ENCODE measurements at regions not wholly inside any gene's neighbourhood (a gene's known extent, or its start where the extent isn't known, plus 50 kb on each side); places are given as distances from the start of the nearest gene placed in this dataset.

DNA sequence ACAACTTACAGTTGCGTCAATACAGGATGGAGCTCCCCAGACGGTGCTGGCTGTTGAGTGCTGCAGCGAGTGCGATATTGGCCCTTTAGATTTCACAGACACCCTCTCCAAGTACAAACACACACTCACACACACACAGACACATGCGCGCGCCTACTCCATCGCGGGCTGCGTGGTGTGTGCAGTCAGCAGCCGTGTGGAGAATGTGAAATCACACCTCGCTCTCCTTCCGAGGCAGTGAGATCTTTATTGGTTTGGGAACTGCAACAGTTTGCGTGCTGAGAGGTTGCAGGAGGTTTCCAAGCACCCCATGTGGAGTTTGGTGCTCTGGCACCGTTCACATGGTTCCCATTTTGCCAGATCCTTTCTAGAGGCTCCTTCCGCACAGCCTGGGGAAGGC lies 372.2 kb downstream of the RRAGC start:
- 80% methylated on average over 16 of the region's 16 CpGs for WGBS
- TF ChIP-seq HNF4G (IDR thresholded peaks at IDR 0.05) = no peak
- no peak for TF ChIP-seq GABPA (IDR thresholded peaks at IDR 0.05 in 1 of 2, conservative IDR thresholded peaks at IDR 0.05 in 1 of 2)
- TF ChIP-seq TAF1 (conservative IDR thresholded peaks at IDR 0.05) = no peak
- TF ChIP-seq, protein P1, sequence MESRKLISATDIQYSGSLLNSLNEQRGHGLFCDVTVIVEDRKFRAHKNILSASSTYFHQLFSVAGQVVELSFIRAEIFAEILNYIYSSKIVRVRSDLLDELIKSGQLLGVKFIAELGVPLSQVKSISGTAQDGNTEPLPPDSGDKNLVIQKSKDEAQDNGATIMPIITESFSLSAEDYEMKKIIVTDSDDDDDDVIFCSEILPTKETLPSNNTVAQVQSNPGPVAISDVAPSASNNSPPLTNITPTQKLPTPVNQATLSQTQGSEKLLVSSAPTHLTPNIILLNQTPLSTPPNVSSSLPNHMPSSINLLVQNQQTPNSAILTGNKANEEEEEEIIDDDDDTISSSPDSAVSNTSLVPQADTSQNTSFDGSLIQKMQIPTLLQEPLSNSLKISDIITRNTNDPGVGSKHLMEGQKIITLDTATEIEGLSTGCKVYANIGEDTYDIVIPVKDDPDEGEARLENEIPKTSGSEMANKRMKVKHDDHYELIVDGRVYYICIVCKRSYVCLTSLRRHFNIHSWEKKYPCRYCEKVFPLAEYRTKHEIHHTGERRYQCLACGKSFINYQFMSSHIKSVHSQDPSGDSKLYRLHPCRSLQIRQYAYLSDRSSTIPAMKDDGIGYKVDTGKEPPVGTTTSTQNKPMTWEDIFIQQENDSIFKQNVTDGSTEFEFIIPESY (IDR thresholded peaks at IDR 0.05) = no peak
- TF ChIP-seq, protein P2, sequence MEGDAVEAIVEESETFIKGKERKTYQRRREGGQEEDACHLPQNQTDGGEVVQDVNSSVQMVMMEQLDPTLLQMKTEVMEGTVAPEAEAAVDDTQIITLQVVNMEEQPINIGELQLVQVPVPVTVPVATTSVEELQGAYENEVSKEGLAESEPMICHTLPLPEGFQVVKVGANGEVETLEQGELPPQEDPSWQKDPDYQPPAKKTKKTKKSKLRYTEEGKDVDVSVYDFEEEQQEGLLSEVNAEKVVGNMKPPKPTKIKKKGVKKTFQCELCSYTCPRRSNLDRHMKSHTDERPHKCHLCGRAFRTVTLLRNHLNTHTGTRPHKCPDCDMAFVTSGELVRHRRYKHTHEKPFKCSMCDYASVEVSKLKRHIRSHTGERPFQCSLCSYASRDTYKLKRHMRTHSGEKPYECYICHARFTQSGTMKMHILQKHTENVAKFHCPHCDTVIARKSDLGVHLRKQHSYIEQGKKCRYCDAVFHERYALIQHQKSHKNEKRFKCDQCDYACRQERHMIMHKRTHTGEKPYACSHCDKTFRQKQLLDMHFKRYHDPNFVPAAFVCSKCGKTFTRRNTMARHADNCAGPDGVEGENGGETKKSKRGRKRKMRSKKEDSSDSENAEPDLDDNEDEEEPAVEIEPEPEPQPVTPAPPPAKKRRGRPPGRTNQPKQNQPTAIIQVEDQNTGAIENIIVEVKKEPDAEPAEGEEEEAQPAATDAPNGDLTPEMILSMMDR (IDR thresholded peaks at IDR 0.05; ENCODE audit: low read depth, low read length, missing input control) = no peak
- Histone ChIP-seq H3K4me3 (ENCODE audit: low read depth in 1 of 3, low read length in 3 of 3) (no peak overlapping the region), H3K4me1 (ENCODE audit: control insufficient read depth in 4 of 4, insufficient read depth in 4 of 4, low read length in 3 of 4) (no peaks in the 10 kb centered on the region), H3K36me3 (ENCODE audit: control insufficient read depth in 4 of 4, insufficient read depth in 3 of 4, low read depth in 1 of 4, low read length in 3 of 4) (no peaks in the 10 kb centered on the region), H3K9me3 (ENCODE audit: control insufficient read depth in 4 of 4, low read length in 3 of 4) (peaks cover 0 to 4% (median 0%) of the 10 kb centered on the region in 4 donors), H3K9ac (ENCODE audit: low read depth in 1 of 2, low read length in 2 of 2) (no peak overlapping the region), H3K27me3 (ENCODE audit: control insufficient read depth in 4 of 4, insufficient read depth in 4 of 4, low read length in 3 of 4) (peaks cover 0 to 3% (median 1%) of the 10 kb centered on the region in 4 donors), H3K27ac (ENCODE audit: low read depth in 1 of 2, low read length in 2 of 2) (no peak overlapping the region)
- DNase-seq (ENCODE audit: low spot score) = no peak

DNA sequence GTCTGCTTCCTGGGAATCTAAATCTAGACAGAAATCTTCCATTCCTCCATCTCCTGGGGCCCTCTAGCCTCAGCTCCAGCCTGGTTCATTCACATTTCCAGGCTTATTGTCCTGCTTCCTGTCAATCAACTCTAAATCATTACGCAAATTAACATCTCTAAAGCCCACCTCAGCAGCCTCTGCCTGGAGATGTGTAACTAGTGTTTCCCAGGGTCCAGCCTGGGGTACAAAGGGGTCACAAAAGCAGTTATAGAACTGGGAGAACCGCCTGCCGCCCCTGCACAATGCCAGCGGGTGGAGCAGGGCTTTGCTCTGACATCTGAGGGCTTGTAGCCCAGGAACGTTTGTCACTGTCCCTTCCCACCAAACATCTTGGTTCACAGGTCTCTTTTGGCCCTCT lies 373.5 kb downstream of the RRAGC start:
- peaks cover 0 to 3% (median 1%) of the 10 kb centered on the region in 4 donors for H3K27me3 ChIP-seq (ENCODE audit: control insufficient read depth in 4 of 4, insufficient read depth in 4 of 4, low read length in 3 of 4)
- DNase-seq (ENCODE audit: low spot score) = no peak
- no peak overlapping the region for H3K9ac ChIP-seq (ENCODE audit: low read depth in 1 of 2, low read length in 2 of 2)
- TF ChIP-seq, protein P2 (IDR thresholded peaks at IDR 0.05; ENCODE audit: low read depth, low read length, missing input control) = no peak
- TF ChIP-seq FOXA1 (IDR thresholded peaks at IDR 0.05) (no peak), NR2F2 (IDR thresholded peaks at IDR 0.05) (no peak), HNF4A (conservative IDR thresholded peaks at IDR 0.05) (no peak), RAD21 (IDR thresholded peaks at IDR 0.05) (no peak), EGR1 (IDR thresholded peaks at IDR 0.05; ENCODE audit: low read depth in 2 of 2) (no peak), YY1 (IDR thresholded peaks at IDR 0.05) (no peak), TAF1 (conservative IDR thresholded peaks at IDR 0.05) (no peak), HNF4G (IDR thresholded peaks at IDR 0.05) (no peak), RXRA (IDR thresholded peaks at IDR 0.05) (no peak), FOXA2 (IDR thresholded peaks at IDR 0.05) (no peak), GABPA (IDR thresholded peaks at IDR 0.05 in 1 of 2, conservative IDR thresholded peaks at IDR 0.05 in 1 of 2) (no peak), JUND (IDR thresholded peaks at IDR 0.05) (no peak), SP1 (IDR thresholded peaks at IDR 0.05) (no peak)
- TF ChIP-seq, protein P1 (IDR thresholded peaks at IDR 0.05) = no peak
- TF ChIP-seq, protein P3, sequence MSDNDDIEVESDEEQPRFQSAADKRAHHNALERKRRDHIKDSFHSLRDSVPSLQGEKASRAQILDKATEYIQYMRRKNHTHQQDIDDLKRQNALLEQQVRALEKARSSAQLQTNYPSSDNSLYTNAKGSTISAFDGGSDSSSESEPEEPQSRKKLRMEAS (IDR thresholded peaks at IDR 0.05) = no peak
- TF ChIP-seq, protein P4, sequence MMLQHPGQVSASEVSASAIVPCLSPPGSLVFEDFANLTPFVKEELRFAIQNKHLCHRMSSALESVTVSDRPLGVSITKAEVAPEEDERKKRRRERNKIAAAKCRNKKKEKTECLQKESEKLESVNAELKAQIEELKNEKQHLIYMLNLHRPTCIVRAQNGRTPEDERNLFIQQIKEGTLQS (IDR thresholded peaks at IDR 0.05) = no peak
- TF ChIP-seq, protein P5, sequence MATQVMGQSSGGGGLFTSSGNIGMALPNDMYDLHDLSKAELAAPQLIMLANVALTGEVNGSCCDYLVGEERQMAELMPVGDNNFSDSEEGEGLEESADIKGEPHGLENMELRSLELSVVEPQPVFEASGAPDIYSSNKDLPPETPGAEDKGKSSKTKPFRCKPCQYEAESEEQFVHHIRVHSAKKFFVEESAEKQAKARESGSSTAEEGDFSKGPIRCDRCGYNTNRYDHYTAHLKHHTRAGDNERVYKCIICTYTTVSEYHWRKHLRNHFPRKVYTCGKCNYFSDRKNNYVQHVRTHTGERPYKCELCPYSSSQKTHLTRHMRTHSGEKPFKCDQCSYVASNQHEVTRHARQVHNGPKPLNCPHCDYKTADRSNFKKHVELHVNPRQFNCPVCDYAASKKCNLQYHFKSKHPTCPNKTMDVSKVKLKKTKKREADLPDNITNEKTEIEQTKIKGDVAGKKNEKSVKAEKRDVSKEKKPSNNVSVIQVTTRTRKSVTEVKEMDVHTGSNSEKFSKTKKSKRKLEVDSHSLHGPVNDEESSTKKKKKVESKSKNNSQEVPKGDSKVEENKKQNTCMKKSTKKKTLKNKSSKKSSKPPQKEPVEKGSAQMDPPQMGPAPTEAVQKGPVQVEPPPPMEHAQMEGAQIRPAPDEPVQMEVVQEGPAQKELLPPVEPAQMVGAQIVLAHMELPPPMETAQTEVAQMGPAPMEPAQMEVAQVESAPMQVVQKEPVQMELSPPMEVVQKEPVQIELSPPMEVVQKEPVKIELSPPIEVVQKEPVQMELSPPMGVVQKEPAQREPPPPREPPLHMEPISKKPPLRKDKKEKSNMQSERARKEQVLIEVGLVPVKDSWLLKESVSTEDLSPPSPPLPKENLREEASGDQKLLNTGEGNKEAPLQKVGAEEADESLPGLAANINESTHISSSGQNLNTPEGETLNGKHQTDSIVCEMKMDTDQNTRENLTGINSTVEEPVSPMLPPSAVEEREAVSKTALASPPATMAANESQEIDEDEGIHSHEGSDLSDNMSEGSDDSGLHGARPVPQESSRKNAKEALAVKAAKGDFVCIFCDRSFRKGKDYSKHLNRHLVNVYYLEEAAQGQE (IDR thresholded peaks at IDR 0.05) = no peak
- H3K4me3 ChIP-seq (ENCODE audit: low read depth in 1 of 3, low read length in 3 of 3) = no peak overlapping the region
- H3K9me3 ChIP-seq (ENCODE audit: control insufficient read depth in 4 of 4, low read length in 3 of 4) = peaks cover 0 to 4% (median 0%) of the 10 kb centered on the region in 4 donors
- 40% methylated on average over 5 of the region's 5 CpGs for WGBS
- no peaks in the 10 kb centered on the region for H3K4me1 ChIP-seq (ENCODE audit: control insufficient read depth in 4 of 4, insufficient read depth in 4 of 4, low read length in 3 of 4)
- H3K27ac ChIP-seq (ENCODE audit: low read depth in 1 of 2, low read length in 2 of 2) = no peak overlapping the region
- no peaks in the 10 kb centered on the region for H3K36me3 ChIP-seq (ENCODE audit: control insufficient read depth in 4 of 4, insufficient read depth in 3 of 4, low read depth in 1 of 4, low read length in 3 of 4)

All from liver (tissue), 8 donors.